HG02938 (cell line): ENCODE measurements at regions not wholly inside any gene's neighbourhood (a gene's known extent, or its start where the extent isn't known, plus 50 kb on each side); places are given as distances from the start of the nearest gene placed in this dataset.
"Not testable (repeated sequence)": the region's sequence is repeated elsewhere in the genome, so short reads cannot be mapped to it uniquely, and the experiment has no call there.

Experiments
- ATAC-seq: cut with Tn5 transposase; IDR thresholded peaks from one replicate; pipeline ENCODE4 v1.9.1; 2021; ENCODE audit warnings: mild to moderate bottlenecking, moderate library complexity; ENCODE audit not compliant: unreplicated experiment

- no peak for ATAC-seq
Observed at GRCh38 chr4:34932591-34932990, 1311.7 kb downstream of the ARAP2 start.

- no peak for ATAC-seq
Observed at GRCh38 chr4:34935739-34936138, 1308.6 kb downstream of the ARAP2 start.

GRCh38 chr4:34939073-34939472 is 1305.2 kb downstream of the ARAP2 start:
- ATAC-seq, result no peak

- ATAC-seq, result no peak
Observed at GRCh38 chr4:34943741-34944386, 1300.5 kb downstream of the ARAP2 start.

GRCh38 chr4:34950926-34951325 is 1293.4 kb downstream of the ARAP2 start:
- ATAC-seq, result no peak

- ATAC-seq, result no peak
Observed at GRCh38 chr4:34953145-34953799, 1291.0 kb downstream of the ARAP2 start.

GRCh38 chr4:34964613-34965012 is 1279.7 kb downstream of the ARAP2 start:
- no peak for ATAC-seq

GRCh38 chr4:34972189-34972588 is 1272.1 kb downstream of the ARAP2 start:
- ATAC-seq, result no peak

- ATAC-seq, result no peak
Observed at GRCh38 chr4:34973650-34974312, 1270.5 kb downstream of the ARAP2 start.

- ATAC-seq, result no peak
Observed at GRCh38 chr4:34974313-34974680, 1270.0 kb downstream of the ARAP2 start.

- ATAC-seq, result not testable (repeated sequence)
Observed at GRCh38 chr4:35021222-35021621, 1223.1 kb downstream of the ARAP2 start.

- ATAC-seq, result no peak
Observed at GRCh38 chr4:35025152-35025834, 1219.0 kb downstream of the ARAP2 start.

- no peak for ATAC-seq
Observed at GRCh38 chr4:35038079-35038805, 1206.1 kb downstream of the ARAP2 start.

GRCh38 chr4:35038845-35039244 is 1205.5 kb downstream of the ARAP2 start:
- ATAC-seq, result no peak

- ATAC-seq, result no peak
Observed at GRCh38 chr4:35052546-35052945, 1191.8 kb downstream of the ARAP2 start.

GRCh38 chr4:35063031-35063570 is 1181.2 kb downstream of the ARAP2 start:
- no peak for ATAC-seq

GRCh38 chr4:35066406-35066805 is 1177.9 kb downstream of the ARAP2 start:
- ATAC-seq, result no peak

- ATAC-seq, result no peak
Observed at GRCh38 chr4:35080799-35081198, 1163.5 kb downstream of the ARAP2 start.

GRCh38 chr4:35087218-35087617 is 1157.1 kb downstream of the ARAP2 start:
- ATAC-seq, result no peak

- ATAC-seq, result no peak
Observed at GRCh38 chr4:35100932-35101331, 1143.4 kb downstream of the ARAP2 start.

GRCh38 chr4:35102066-35102465 is 1142.2 kb downstream of the ARAP2 start:
- ATAC-seq, result no peak
